HepG2 (cell line): ENCODE measurements at regions not wholly inside any gene's neighbourhood (a gene's known extent, or its start where the extent isn't known, plus 50 kb on each side); places are given as distances from the start of the nearest gene placed in this dataset.

Experiments
- ATAC-seq: fragments of 200-7000 bp; cut with Tn5 transposase; 3 replicates; pipeline ENCODE4 v1.9.1; 2020; ENCODE audit warnings: mild to moderate bottlenecking, moderate library complexity
- BruUV-seq: library from RNA; stranded (reverse); fragments of 400-500 nt; replicated peaks from 2 replicates; lab custom pipeline; 2021; lab: Mats Ljungman, UMichigan
- CTCF ChIA-PET: fragments of 300-600 bp; formaldehyde crosslinking; extraction: SDS; loops from one replicate; lab custom pipeline; 2021; ENCODE audit warnings: low total read pairs, inconsistent platforms, low intra/inter-chr PET ratio; lab: Yijun Ruan, JAX
- POLR2A ChIA-PET: fragments of 350-600 bp; sonication (Branson Sonifier 250); formaldehyde crosslinking; loops from one replicate; lab custom pipeline; 2020; ENCODE audit warnings: antibody characterized with exemption, inconsistent platforms; lab: Yijun Ruan, JAX
- DNase-seq: peaks from one replicate; pipeline ENCODE4 v3.0.0-alpha.2; 2015; ENCODE audit warnings: low spot score
- FAIRE-seq: peaks from 3 replicates; lab custom pipeline; 2011; peaks lifted over from hg19 to GRCh38; lab: Jason Lieb, UNC
- H2AFZ ChIP-seq: one replicate; pipeline ENCODE4 v1.6.1; 2011; ENCODE audit warnings: low read length, inconsistent platforms
- H3K27ac ChIP-seq: fragments of 300-600 bp; 3 replicates; pipeline ENCODE4 v1.8.0; 2011; ENCODE audit warnings: mixed run types, mild to moderate bottlenecking, mixed read lengths, low read length, inconsistent platforms; ENCODE audit not compliant: insufficient read depth; ENCODE audit errors: extremely low read length
- H3K27me3 ChIP-seq, 2 experiments: fragments of 200-600 bp in 1 of 2; 2 replicates in 1 of 2; 3 replicates in 1 of 2; pipeline versions ENCODE4 v1.6.0 to v1.8.0; 2011; ENCODE audit warnings: low read length in 2 of 2, mild to moderate bottlenecking in 2 of 2, moderate library complexity in 2 of 2, inconsistent platforms in 1 of 2; ENCODE audit not compliant: insufficient read depth in 2 of 2, control insufficient read depth in 1 of 2
- H3K36me3 ChIP-seq, 2 experiments: fragments of 200-600 bp in 1 of 2; replicated peaks in 1 of 2; 2 replicates in 1 of 2; 3 replicates in 1 of 2; pipeline versions ENCODE4 v1.5.1 to v1.8.0; 2011; ENCODE audit warnings: low read length in 2 of 2, inconsistent platforms in 1 of 2; ENCODE audit not compliant: insufficient read depth in 2 of 2, control insufficient read depth in 1 of 2
- H3K4me1 ChIP-seq: 2 replicates; pipeline ENCODE4 v1.5.1; 2012; ENCODE audit warnings: low read length, inconsistent platforms; ENCODE audit not compliant: insufficient read depth
- H3K4me2 ChIP-seq: 2 replicates; pipeline ENCODE4 v1.6.0; 2011; ENCODE audit warnings: low read depth, low read length, inconsistent platforms
- H3K4me3 ChIP-seq, 3 experiments: fragments of 200-600 bp in 1 of 3; sonication (generic), shearing (Covaris generic) in 1 of 3; replicated peaks in 1 of 3; 2 replicates each; pipeline ENCODE4 v1.5.1; 2011 to 2016; ENCODE audit warnings: low read length in 3 of 3, inconsistent platforms in 2 of 3, low read depth in 2 of 3, mild to moderate bottlenecking in 2 of 3, control low read depth in 1 of 3, mixed read lengths in 1 of 3; ENCODE audit not compliant: insufficient read depth in 1 of 3
- H3K79me2 ChIP-seq: one replicate; pipeline ENCODE4 v1.6.1; 2011; ENCODE audit warnings: low read length, inconsistent platforms; ENCODE audit not compliant: insufficient read depth
- H3K9ac ChIP-seq: 2 replicates; pipeline ENCODE4 v1.6.0; 2011; ENCODE audit warnings: mild to moderate bottlenecking, low read depth, low read length, inconsistent platforms; ENCODE audit not compliant: insufficient read depth
- H3K9me3 ChIP-seq: 2 replicates; pipeline ENCODE4 v1.5.1; 2012; ENCODE audit warnings: mild to moderate bottlenecking, low read length
- H4K20me1 ChIP-seq: 2 replicates; pipeline ENCODE4 v1.6.0; 2011; ENCODE audit warnings: inconsistent platforms, mild to moderate bottlenecking, low read length, moderate library complexity; ENCODE audit not compliant: insufficient read depth
- DPF2 ChIP-seq: sonication (generic); formaldehyde crosslinking; IDR thresholded peaks from 2 replicates; pipeline ENCODE4 v1.4.0; 2020; ENCODE audit warnings: mild to moderate bottlenecking, low read depth, missing genetic modification reagents, borderline replicate concordance
- PHF21A ChIP-seq: sonication (generic); formaldehyde crosslinking; IDR thresholded peaks from 2 replicates; pipeline ENCODE4 v1.5.0; 2020; ENCODE audit warnings: mild to moderate bottlenecking, missing genetic modification reagents
- ZNF160 ChIP-seq: sonication (generic); formaldehyde crosslinking; IDR thresholded peaks from 2 replicates; pipeline ENCODE4 v1.8.0; 2022; ENCODE audit warnings: mild to moderate bottlenecking, inconsistent platforms, missing genetic modification reagents
- ZNF562 ChIP-seq: sonication (generic); formaldehyde crosslinking; IDR thresholded peaks from 2 replicates; pipeline ENCODE4 v1.8.0; 2022; ENCODE audit warnings: missing genetic modification reagents, borderline replicate concordance
- WGBS: methylation state at CpG from one replicate; pipeline ENCODE4 v1.1.6; 2017; ENCODE audit warnings: low lambda C conversion rate; 5-methylcytosine and 5-hydroxymethylcytosine counted together
- in situ Hi-C: cut with HindIII; loops from 2 replicates; pipeline ENCODE4 v1.10.0; 2017; ENCODE audit warnings: low pct_unique_long_range_greater_than_20kb; ENCODE audit not compliant: extremely low pct_ligation_motif_present
- intact Hi-C: fragments of 100-400 bp; cut with micrococcal nuclease; formaldehyde crosslinking; loops from one replicate; pipeline ENCODE4 v1.10.0; 2022; ENCODE audit not compliant: unreplicated experiment
- TF ChIP-seq, protein P1 (sequence below): sonication (generic); formaldehyde crosslinking; IDR thresholded peaks from 2 replicates; pipeline ENCODE4 v1.5.1; 2020; ENCODE audit warnings: mild to moderate bottlenecking, missing genetic modification reagents, borderline replicate concordance

GRCh38 chr2:156189143-156189542 is 143.4 kb downstream of the NR4A2 start (continued):
- TF ChIP-seq DPF2 (CRISPR knock-in tag): 0 out of 2 replicates have a peak, but pooled peaks have one; percentile 39

DNA sequence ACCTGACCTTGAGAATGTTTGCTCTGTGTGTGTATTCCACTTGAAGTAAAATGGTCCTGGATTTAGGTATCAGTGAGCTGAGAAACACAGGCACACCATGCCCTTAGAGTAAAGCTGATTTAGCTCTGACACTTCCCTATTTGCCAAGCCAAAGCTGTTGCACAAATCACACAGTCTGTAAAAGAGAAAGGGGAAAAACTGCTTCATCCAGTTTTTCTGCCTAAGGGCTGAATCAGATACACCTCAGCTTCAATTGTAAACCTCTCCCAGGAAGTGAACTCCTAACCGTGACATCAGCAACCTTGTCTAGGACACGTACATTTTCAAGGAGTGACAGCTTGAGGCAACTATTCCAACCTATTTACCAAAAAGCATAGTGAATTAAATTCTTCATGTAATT is 150.4 kb downstream of the NR4A2 start:
- H3K4me1 ChIP-seq: peaks cover 18% of the 10 kb centered on the region
- H3K9me3 ChIP-seq: no peaks in the 10 kb centered on the region
- H3K4me2 ChIP-seq: no peak overlapping the region
- no peaks in the 10 kb centered on the region for H4K20me1 ChIP-seq
- no peak overlapping the region for H2AFZ ChIP-seq
- no peaks in the 10 kb centered on the region for H3K36me3 ChIP-seq
- H3K27ac ChIP-seq: no peak overlapping the region
- TF ChIP-seq, protein P1, sequence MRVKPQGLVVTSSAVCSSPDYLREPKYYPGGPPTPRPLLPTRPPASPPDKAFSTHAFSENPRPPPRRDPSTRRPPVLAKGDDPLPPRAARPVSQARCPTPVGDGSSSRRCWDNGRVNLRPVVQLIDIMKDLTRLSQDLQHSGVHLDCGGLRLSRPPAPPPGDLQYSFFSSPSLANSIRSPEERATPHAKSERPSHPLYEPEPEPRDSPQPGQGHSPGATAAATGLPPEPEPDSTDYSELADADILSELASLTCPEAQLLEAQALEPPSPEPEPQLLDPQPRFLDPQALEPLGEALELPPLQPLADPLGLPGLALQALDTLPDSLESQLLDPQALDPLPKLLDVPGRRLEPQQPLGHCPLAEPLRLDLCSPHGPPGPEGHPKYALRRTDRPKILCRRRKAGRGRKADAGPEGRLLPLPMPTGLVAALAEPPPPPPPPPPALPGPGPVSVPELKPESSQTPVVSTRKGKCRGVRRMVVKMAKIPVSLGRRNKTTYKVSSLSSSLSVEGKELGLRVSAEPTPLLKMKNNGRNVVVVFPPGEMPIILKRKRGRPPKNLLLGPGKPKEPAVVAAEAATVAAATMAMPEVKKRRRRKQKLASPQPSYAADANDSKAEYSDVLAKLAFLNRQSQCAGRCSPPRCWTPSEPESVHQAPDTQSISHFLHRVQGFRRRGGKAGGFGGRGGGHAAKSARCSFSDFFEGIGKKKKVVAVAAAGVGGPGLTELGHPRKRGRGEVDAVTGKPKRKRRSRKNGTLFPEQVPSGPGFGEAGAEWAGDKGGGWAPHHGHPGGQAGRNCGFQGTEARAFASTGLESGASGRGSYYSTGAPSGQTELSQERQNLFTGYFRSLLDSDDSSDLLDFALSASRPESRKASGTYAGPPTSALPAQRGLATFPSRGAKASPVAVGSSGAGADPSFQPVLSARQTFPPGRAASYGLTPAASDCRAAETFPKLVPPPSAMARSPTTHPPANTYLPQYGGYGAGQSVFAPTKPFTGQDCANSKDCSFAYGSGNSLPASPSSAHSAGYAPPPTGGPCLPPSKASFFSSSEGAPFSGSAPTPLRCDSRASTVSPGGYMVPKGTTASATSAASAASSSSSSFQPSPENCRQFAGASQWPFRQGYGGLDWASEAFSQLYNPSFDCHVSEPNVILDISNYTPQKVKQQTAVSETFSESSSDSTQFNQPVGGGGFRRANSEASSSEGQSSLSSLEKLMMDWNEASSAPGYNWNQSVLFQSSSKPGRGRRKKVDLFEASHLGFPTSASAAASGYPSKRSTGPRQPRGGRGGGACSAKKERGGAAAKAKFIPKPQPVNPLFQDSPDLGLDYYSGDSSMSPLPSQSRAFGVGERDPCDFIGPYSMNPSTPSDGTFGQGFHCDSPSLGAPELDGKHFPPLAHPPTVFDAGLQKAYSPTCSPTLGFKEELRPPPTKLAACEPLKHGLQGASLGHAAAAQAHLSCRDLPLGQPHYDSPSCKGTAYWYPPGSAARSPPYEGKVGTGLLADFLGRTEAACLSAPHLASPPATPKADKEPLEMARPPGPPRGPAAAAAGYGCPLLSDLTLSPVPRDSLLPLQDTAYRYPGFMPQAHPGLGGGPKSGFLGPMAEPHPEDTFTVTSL (CRISPR knock-in tag): peak; percentile 19; the same call in 1 of the 2 replicates
- TF ChIP-seq ZNF562 (CRISPR knock-in tag): no peak
- no peak for TF ChIP-seq ZNF160 (CRISPR knock-in tag)
- TF ChIP-seq PHF21A (CRISPR knock-in tag): no peak
- intact Hi-C loops (no loop called here), in situ Hi-C loops (no loop called here)
- no peaks in the 10 kb centered on the region for H3K79me2 ChIP-seq
- no peak overlapping the region for H3K9ac ChIP-seq
- ATAC-seq (peak; percentile 40), DNase-seq (peak; percentile 20), FAIRE-seq (peak; percentile 26)
- no peak overlapping the region for H3K4me3 ChIP-seq
- WGBS: 18% methylated on average over 2 of the region's 2 CpGs
- ChIA-PET CTCF (no interaction called here), POLR2A (no interaction called here)
- BruUV-seq: no TSS peak
- H3K27me3 ChIP-seq: no peaks in the 10 kb centered on the region
